DMS 273 (cell line): ENCODE measurements at regions not wholly inside any gene's neighbourhood (a gene's known extent, or its start where the extent isn't known, plus 50 kb on each side); places are given as distances from the start of the nearest gene placed in this dataset.

ENCODE experiments used
- DNase-seq: peaks from one replicate; lab custom pipeline; 2025; ENCODE audit not compliant: unreplicated experiment; lab: John Stamatoyannopoulos, UW

DNA sequence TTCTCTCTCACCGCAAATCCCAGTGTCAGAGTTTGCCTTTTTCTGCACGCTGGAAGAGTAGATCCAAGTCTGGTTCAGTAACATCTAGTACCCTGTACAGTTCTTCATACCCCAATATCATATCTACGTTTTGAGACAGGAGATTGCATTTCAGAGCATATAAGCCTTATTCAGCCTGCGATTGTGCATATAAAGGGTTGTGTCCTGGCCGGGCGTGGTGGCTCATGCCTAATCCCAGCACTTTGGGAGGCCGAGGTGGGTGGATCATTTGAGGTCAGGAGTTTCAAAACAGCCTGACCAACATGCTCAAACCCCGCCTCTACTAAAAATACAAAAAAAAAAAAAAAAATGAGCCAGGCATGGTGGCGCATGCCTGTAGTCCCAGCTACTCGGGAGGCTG is 104.9 kb downstream of the MTNR1B start:
- DNase-seq, result no peak

DNA sequence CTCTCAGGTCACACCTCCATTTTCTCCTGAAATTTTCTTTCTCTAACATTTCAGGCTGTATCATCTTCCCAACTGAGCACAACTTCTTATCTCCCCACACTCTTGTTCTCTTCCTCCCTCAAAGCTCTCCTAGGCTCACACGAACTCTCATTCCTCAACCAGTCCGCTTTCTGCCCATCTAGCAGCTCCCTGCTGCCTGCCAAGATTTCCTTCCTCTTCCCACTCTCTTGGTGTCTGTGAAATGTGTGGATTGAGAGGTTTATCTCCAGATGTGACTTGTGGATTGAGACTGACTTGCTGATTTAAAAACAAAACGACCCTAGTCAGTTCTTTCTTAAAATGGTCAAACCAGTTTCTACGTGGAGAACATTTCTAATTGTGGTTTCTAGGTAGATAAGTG is 106.3 kb downstream of the MTNR1B start:
- no peak for DNase-seq

DNA sequence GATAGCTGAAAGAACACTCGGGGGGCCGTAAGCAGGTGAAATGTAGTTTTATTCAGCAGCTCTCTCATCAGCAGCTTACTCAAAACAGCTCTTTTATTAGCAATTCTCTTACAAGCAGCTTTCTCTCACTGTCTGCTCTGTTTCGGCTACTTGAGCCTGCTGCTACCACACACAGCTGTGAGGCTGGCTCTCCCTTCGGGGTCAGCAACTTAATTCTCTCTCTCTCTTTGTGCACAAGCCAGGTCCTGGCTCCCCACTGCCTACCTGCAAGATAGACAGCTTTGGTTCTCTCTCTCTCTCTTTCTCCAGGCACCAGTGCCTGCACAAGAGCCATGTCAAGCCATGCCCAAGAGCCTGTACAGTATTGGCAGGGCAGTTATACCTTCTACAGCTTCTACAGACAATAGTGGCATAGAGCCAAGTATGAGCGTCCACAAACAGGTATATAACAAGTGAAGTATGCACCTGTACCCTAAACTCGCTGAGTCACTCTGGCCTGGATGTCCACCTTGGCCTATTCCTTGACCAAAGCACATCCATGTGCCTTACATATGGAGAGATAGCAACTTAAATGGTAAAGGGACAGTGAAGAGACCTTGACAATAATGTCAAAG is 110.8 kb downstream of the MTNR1B start:
- DNase-seq, result no peak

DNA sequence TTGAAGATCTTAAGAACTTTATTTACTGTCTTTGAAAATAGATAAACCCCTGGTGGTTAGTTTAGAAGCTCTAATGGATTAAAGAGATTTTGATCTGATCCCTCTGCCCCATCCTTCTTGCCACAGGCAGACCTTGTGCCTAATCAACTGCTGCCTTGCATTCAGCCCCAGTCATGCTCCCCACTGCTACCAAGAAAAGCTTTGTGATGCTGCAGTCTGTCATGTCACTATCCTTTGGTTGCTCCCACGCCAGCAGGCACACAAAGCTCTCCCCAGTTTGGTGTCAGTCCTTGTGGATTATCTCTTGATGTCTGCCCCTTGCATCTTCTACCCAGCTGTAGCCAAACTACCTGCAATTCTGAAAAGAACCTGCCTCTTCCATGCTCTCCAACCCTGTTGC is 112.2 kb downstream of the MTNR1B start:
- DNase-seq, result no peak

DNA sequence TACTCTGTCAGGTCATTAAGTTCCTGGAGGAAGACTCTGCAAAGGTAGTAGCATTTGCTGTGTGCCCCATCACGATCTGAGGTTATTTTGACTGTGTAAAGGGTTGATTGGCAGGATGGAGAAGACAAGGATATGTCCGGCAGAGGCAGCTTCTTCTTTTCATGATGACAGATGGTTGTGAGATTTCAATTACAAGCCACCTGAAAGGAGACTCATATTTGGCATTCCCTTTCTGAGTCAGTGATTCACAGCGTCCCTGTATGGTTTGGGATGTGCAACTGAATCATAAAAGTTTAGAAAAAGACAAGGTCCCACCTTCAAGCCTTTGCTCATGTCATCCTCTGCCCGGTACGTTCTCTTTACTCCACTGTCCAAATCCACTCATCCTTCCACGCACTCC is 113.4 kb downstream of the MTNR1B start:
- DNase-seq, result no peak

DNA sequence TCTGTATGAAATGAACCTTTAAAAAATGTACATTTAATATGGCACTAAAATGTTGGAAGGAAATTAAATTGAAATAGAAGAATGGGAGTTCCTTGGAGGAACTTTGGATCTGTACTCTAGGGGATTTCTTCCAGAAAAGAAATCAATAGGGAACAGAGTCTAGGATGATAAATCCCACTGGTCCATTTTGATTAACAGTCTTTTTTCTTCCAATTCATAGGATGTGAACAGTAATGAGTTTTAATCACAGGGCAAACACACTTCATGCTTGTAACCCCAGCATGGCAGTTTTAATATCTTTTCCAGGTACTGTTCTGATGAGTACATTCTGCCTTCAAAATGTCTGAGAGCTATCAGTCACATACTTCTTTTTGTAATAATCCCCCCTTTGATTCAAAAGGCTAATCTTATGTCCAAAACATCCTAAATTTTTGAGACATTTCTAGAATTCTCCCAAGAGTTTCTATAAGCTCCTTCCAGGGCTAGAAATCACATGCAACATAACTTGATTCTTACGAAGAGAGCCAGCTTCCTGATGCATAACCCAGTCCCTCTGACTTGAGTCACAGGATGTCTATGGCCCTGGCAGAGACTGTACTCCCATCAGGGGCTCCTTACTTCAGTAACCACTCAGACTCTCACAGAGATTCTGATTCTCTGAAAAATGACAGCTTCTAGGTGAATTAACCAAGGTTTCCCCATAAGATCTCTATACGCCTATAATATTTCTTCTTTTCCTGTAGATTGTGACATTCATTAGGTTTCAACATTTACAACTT is 112.9 kb downstream of the SLC36A4 start:
- DNase-seq, result no peak

DNA sequence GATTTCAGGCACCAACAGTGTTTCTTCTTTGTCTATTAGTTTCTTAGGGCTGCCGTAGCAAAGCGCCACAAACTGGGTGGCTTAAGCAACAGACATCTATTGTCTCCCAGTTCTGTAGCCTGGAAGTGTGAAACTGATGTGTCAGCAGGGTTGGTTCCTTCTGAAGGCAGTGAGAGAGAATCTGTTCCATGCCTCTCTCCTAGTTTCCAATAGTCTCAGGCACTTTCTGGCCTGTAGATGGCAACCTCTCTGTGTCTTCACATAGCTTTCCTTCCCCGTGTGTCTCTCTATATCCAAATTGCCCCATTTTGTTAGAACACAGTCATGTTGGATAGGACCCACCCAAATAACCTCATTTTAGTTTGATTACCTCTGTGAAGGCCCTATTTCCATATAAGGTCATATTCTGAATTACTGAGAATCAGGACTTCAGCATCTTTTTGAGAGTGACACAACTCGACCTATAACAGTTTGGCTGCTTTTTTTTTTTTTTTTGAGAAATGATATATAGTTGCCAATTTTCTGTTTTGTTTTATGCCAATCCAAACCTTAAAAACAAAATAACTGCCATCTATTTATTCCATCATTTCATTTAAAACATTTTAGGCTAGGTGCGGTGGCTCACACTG is 108.2 kb downstream of the SLC36A4 start:
- peak; percentile 28 for DNase-seq
